ENCODE measurements at regions not wholly inside any gene's neighbourhood (a gene's known extent, or its start where the extent isn't known, plus 50 kb on each side); places are given as distances from the start of the nearest gene placed in this dataset.

GRCh38 chr6:132003516-132004178, 52.5 kb upstream of the CCN2 start:
- TF ChIP-seq CTCF (IDR thresholded peaks at IDR 0.05) (no peak), EZH2 (IDR thresholded peaks at IDR 0.05) (no peak)

All from neural progenitor cell (in vitro differentiated cells).